HEK293 (cell line): ENCODE measurements at regions not wholly inside any gene's neighbourhood (a gene's known extent, or its start where the extent isn't known, plus 50 kb on each side); places are given as distances from the start of the nearest gene placed in this dataset.

Source experiments
- CTCF ChIA-PET: fragments of 350-600 bp; formaldehyde crosslinking; extraction: SDS; loops from one replicate; lab custom pipeline; 2021; ENCODE audit warnings: antibody characterized with exemption; lab: Yijun Ruan, JAX
- POLR2A ChIA-PET: fragments of 300-600 bp; formaldehyde crosslinking; extraction: SDS; loops from one replicate; lab custom pipeline; 2020; ENCODE audit warnings: antibody characterized with exemption, inconsistent platforms; lab: Yijun Ruan, JAX
- H3K27ac ChIP-seq: fragments of 200-500 bp; sonication (Bioruptor generic); 2 replicates; pipeline ENCODE4 v1.5.1; 2014; ENCODE audit warnings: low read depth, low read length, control low read depth, inconsistent platforms; ENCODE audit errors: extremely low read depth
- H3K36me3 ChIP-seq, 2 experiments: fragments of 200-500 bp in 1 of 2; sonication (Bioruptor generic) in 1 of 2; 1 replicate in 1 of 2; 2 replicates in 1 of 2; pipeline ENCODE4 v1.5.1; 2014 to 2017; ENCODE audit warnings: inconsistent platforms in 2 of 2, low read length in 2 of 2; ENCODE audit not compliant: control insufficient read depth in 2 of 2, insufficient read depth in 1 of 2
- H3K4me1 ChIP-seq: fragments of 200-500 bp; sonication (Bioruptor generic); 2 replicates; pipeline ENCODE4 v1.5.1; 2014; ENCODE audit warnings: mild to moderate bottlenecking, low read length, inconsistent platforms; ENCODE audit not compliant: control insufficient read depth, insufficient read depth
- H3K4me3 ChIP-seq: 2 replicates; pipeline ENCODE4 v1.5.1; 2011; ENCODE audit warnings: low read depth, mild to moderate bottlenecking, control low read depth, low read length, moderate library complexity
- H3K9me3 ChIP-seq: fragments of 200-500 bp; sonication (Bioruptor generic); 2 replicates; pipeline ENCODE4 v1.5.1; 2014; ENCODE audit warnings: low read depth, low read length, inconsistent platforms; ENCODE audit not compliant: control insufficient read depth, insufficient read depth
- FEZF1 ChIP-seq: fragments of 450-650 bp; formaldehyde crosslinking; IDR thresholded peaks from 2 replicates; pipeline ENCODE4 v1.5.1; 2016; ENCODE audit warnings: missing biosample characterization, missing genetic modification characterization
- HIC1 ChIP-seq: fragments of 450-650 bp; formaldehyde crosslinking; IDR thresholded peaks from 2 replicates; pipeline ENCODE4 v1.5.1; 2016; ENCODE audit warnings: missing biosample characterization, missing genetic modification characterization
- KLF17 ChIP-seq: fragments of 450-650 bp; formaldehyde crosslinking; IDR thresholded peaks from 2 replicates; pipeline ENCODE4 v1.5.1; 2016; ENCODE audit warnings: missing biosample characterization, missing genetic modification characterization
- KLF8 ChIP-seq: fragments of 450-650 bp; formaldehyde crosslinking; IDR thresholded peaks from 2 replicates; pipeline ENCODE4 v1.5.1; 2016; ENCODE audit warnings: missing biosample characterization, missing genetic modification characterization
- PBX3 ChIP-seq: sonication (generic); formaldehyde crosslinking; IDR thresholded peaks from 2 replicates; pipeline ENCODE4 v1.8.1; 2022; ENCODE audit warnings: mild to moderate bottlenecking, moderate library complexity, missing genetic modification reagents
- TCF7L2 ChIP-seq: IDR thresholded peaks from 2 replicates; pipeline ENCODE4 v1.6.1; 2011; ENCODE audit warnings: low read depth, mild to moderate bottlenecking, inconsistent platforms, low read length, moderate library complexity, borderline replicate concordance
- ZBTB10 ChIP-seq: fragments of 450-650 bp; formaldehyde crosslinking; IDR thresholded peaks from 2 replicates; pipeline ENCODE4 v1.5.1; 2016; ENCODE audit warnings: missing biosample characterization, missing genetic modification characterization
- ZBTB7A ChIP-seq: fragments of 450-650 bp; formaldehyde crosslinking; IDR thresholded peaks from 2 replicates; pipeline ENCODE4 v1.5.1; 2016; ENCODE audit warnings: low read depth, missing biosample characterization, missing genetic modification characterization
- ZNF155 ChIP-seq: fragments of 450-650 bp; formaldehyde crosslinking; IDR thresholded peaks from 2 replicates; pipeline ENCODE4 v1.5.1; 2016; ENCODE audit warnings: missing biosample characterization, missing genetic modification characterization
- ZNF239 ChIP-seq: fragments of 450-650 bp; formaldehyde crosslinking; IDR thresholded peaks from 2 replicates; pipeline ENCODE4 v1.5.1; 2016; ENCODE audit warnings: missing biosample characterization, missing genetic modification characterization
- ZNF248 ChIP-seq: fragments of 450-650 bp; formaldehyde crosslinking; IDR thresholded peaks from 2 replicates; pipeline ENCODE4 v1.5.1; 2017; ENCODE audit warnings: missing biosample characterization, missing genetic modification characterization
- ZNF324 ChIP-seq: fragments of 450-650 bp; formaldehyde crosslinking; IDR thresholded peaks from 2 replicates; pipeline ENCODE4 v1.5.1; 2016; ENCODE audit warnings: missing biosample characterization, missing genetic modification characterization
- ZNF513 ChIP-seq: fragments of 450-650 bp; IDR thresholded peaks from 2 replicates; pipeline ENCODE4 v1.5.1; 2018; ENCODE audit warnings: missing biosample characterization, missing genetic modification characterization
- ZNF600 ChIP-seq: fragments of 450-650 bp; formaldehyde crosslinking; IDR thresholded peaks from 2 replicates; pipeline ENCODE4 v1.5.1; 2016; ENCODE audit warnings: missing biosample characterization, missing genetic modification characterization
- ZXDB ChIP-seq: fragments of 450-650 bp; formaldehyde crosslinking; IDR thresholded peaks from 2 replicates; pipeline ENCODE4 v1.5.1; 2016; ENCODE audit warnings: missing biosample characterization, missing genetic modification characterization

GRCh38 chr3:168574455-168575158 is 478.9 kb upstream of the GOLIM4 start:
- H3K27ac ChIP-seq, result no peak overlapping the region

GRCh38 chr3:168570404-168571155 is 474.9 kb upstream of the GOLIM4 start:
- H3K36me3 ChIP-seq, result no peaks in the 10 kb centered on the region
- CTCF ChIA-PET, result no interaction called here
- H3K4me1 ChIP-seq, result no peaks in the 10 kb centered on the region
- H3K4me3 ChIP-seq, result no peak overlapping the region
- TF ChIP-seq ZNF513 (no peak), ZXDB (tag by site-specific recombination) (no peak), FEZF1 (tag by site-specific recombination) (no peak), ZNF324 (tag by site-specific recombination) (no peak), PBX3 (CRISPR knock-in tag) (no peak), ZNF600 (tag by site-specific recombination) (no peak), ZBTB7A (tag by site-specific recombination) (no peak), ZNF239 (tag by site-specific recombination) (no peak), ZBTB10 (tag by site-specific recombination) (no peak), TCF7L2 (no peak), KLF17 (tag by site-specific recombination) (no peak), HIC1 (tag by site-specific recombination) (no peak), ZNF248 (tag by site-specific recombination) (no peak)
- TF ChIP-seq, all 188 proteins: peak for 0
- POLR2A ChIA-PET, result no interaction called here
- Histone ChIP-seq H3K27ac (no peak overlapping the region), H3K9me3 (no peaks in the 10 kb centered on the region)

More at GRCh38 chr3:168574455-168575158, 478.9 kb upstream of the GOLIM4 start:
- TF ChIP-seq KLF8 (tag by site-specific recombination), result no peak
- no peak for TF ChIP-seq TCF7L2
- no peak for TF ChIP-seq ZNF155 (tag by site-specific recombination)
- ChIA-PET CTCF (interaction anchor here (0.5 kb wide), 1 partner anchor 27 kb away, joined by 4 read pairs; no protein-coding TSS in a partner anchor), POLR2A (no interaction called here)
- H3K4me1 ChIP-seq, result no peaks in the 10 kb centered on the region
- H3K9me3 ChIP-seq, result no peaks in the 10 kb centered on the region
- no peak overlapping the region for H3K4me3 ChIP-seq
- H3K36me3 ChIP-seq, result no peaks in the 10 kb centered on the region
